Suprapubic skin (tissue), 4 donors: ENCODE measurements at regions not wholly inside any gene's neighbourhood (a gene's known extent, or its start where the extent isn't known, plus 50 kb on each side); places are given as distances from the start of the nearest gene placed in this dataset.
"Not testable (repeated sequence)": the region's sequence is repeated elsewhere in the genome, so short reads cannot be mapped to it uniquely, and the experiment has no call there.

Experiments
- DNase-seq, 2 donors: peaks; one replicate each; pipeline ENCODE4 v3.0.0-alpha.2; 2019; ENCODE audit warnings: low spot score in 2 of 2
- H3K27ac ChIP-seq: fragments of 200-600 bp; sonication (generic); one replicate; pipeline ENCODE4 v1.5.1; 2019
- H3K27me3 ChIP-seq: fragments of 200-600 bp; sonication (generic); one replicate; pipeline ENCODE4 v1.5.1; 2019
- H3K36me3 ChIP-seq: fragments of 200-600 bp; sonication (generic); one replicate; pipeline ENCODE4 v1.5.1; 2019
- H3K4me1 ChIP-seq: fragments of 200-600 bp; sonication (generic); one replicate; pipeline ENCODE4 v1.5.1; 2019
- H3K4me3 ChIP-seq: fragments of 200-600 bp; sonication (generic); one replicate; pipeline ENCODE4 v1.5.1; 2019; ENCODE audit warnings: mild to moderate bottlenecking
- H3K9me3 ChIP-seq: fragments of 200-600 bp; sonication (generic); one replicate; pipeline ENCODE4 v1.5.1; 2019
- EP300 ChIP-seq: sonication (generic); formaldehyde crosslinking; IDR thresholded peaks from one replicate; pipeline ENCODE4 v1.6.1; 2017; ENCODE audit warnings: antibody characterized with exemption
- POLR2A ChIP-seq, 2 donors: fragments of 450-650 bp; IDR thresholded peaks; one replicate each; pipeline ENCODE4 v1.6.1; 2017; ENCODE audit warnings: antibody characterized with exemption in 2 of 2, mild to moderate bottlenecking in 2 of 2, moderate library complexity in 2 of 2
- POLR2AphosphoS5 ChIP-seq, 3 donors: sonication (generic); formaldehyde crosslinking; IDR thresholded peaks; one replicate each; pipeline ENCODE4 v1.6.1; 2017; ENCODE audit warnings: antibody characterized with exemption in 3 of 3
- WGBS: methylation state at CpG from one replicate; pipeline ENCODE4 v1.1.5; 2018; 5-methylcytosine and 5-hydroxymethylcytosine counted together
- TF ChIP-seq, protein P1 (sequence below), 2 donors: fragments of 200-600 bp in 1 of 2; fragments of 450-650 bp in 1 of 2; sonication (generic) in 1 of 2; IDR thresholded peaks; one replicate each; pipeline ENCODE4 v1.5.1; 2016 to 2019; ENCODE audit warnings: antibody characterized with exemption in 2 of 2, mild to moderate bottlenecking in 1 of 2, moderate library complexity in 1 of 2

DNA sequence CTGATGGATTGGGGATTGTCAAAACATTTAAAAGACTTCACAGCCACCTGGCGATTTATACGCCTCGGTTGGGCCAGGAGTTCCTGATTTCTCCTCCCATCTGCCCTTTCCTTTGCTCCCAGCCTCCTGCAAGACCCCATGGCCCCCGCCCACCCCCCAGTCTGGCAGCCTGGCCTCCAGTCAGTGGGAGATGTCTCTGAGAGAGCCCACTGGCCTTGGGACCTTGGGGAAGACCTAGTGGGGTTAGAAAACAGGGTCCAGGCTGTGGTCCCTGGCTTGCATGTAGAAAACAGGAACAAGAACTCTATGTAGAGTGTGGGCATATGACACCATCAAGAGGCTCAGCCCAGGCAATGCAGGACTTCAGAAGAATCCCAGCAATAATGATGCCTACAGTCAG lies 209.4 kb upstream of the C16orf82 start:
- H3K9me3 ChIP-seq = peaks cover 10% of the 10 kb centered on the region
- TF ChIP-seq POLR2AphosphoS5 (IDR thresholded peaks at IDR 0.05) (no peak), EP300 (no peak), POLR2A (IDR thresholded peaks at IDR 0.05) (no peak)
- TF ChIP-seq, protein P1, sequence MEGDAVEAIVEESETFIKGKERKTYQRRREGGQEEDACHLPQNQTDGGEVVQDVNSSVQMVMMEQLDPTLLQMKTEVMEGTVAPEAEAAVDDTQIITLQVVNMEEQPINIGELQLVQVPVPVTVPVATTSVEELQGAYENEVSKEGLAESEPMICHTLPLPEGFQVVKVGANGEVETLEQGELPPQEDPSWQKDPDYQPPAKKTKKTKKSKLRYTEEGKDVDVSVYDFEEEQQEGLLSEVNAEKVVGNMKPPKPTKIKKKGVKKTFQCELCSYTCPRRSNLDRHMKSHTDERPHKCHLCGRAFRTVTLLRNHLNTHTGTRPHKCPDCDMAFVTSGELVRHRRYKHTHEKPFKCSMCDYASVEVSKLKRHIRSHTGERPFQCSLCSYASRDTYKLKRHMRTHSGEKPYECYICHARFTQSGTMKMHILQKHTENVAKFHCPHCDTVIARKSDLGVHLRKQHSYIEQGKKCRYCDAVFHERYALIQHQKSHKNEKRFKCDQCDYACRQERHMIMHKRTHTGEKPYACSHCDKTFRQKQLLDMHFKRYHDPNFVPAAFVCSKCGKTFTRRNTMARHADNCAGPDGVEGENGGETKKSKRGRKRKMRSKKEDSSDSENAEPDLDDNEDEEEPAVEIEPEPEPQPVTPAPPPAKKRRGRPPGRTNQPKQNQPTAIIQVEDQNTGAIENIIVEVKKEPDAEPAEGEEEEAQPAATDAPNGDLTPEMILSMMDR (IDR thresholded peaks at IDR 0.05) = no peak

DNA sequence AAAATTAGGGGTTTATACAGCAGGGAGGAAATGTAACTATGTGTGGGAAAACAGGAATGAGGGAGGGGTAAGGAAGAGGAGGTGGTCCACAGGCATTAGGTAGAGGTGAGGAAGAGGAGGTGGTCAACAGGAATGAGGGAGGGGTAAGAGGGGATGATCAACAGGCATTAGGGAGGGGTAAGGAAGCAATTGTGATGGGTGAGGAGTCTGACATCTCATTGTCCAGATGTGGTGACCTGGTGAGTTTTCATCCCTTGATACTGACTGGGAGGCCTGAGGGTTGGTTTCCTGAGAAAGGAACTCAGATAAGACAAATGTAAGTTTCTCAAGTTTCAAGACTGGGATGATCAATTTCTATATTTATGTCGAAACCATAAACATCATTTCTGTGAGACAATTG lies 206.2 kb upstream of the C16orf82 start:
- no peak for DNase-seq
- peaks cover 10% of the 10 kb centered on the region for H3K9me3 ChIP-seq
- TF ChIP-seq, protein P1 (IDR thresholded peaks at IDR 0.05) = no peak
- no peak for TF ChIP-seq EP300
- H3K4me3 ChIP-seq = no peak overlapping the region
- H3K27ac ChIP-seq = no peak overlapping the region
- no peaks in the 10 kb centered on the region for H3K4me1 ChIP-seq
- H3K36me3 ChIP-seq = no peaks in the 10 kb centered on the region
- H3K27me3 ChIP-seq = no peaks in the 10 kb centered on the region
- 83% methylated on average over 1 of the region's 1 CpG for WGBS

More for the DNA sequence above, 209.4 kb upstream of the C16orf82 start:
- no peak overlapping the region for H3K4me3 ChIP-seq
- no peaks in the 10 kb centered on the region for H3K4me1 ChIP-seq
- WGBS = 73% methylated on average over 4 of the region's 4 CpGs
- no peaks in the 10 kb centered on the region for H3K36me3 ChIP-seq
- H3K27me3 ChIP-seq = no peaks in the 10 kb centered on the region
- DNase-seq = no peak
- no peak overlapping the region for H3K27ac ChIP-seq

DNA sequence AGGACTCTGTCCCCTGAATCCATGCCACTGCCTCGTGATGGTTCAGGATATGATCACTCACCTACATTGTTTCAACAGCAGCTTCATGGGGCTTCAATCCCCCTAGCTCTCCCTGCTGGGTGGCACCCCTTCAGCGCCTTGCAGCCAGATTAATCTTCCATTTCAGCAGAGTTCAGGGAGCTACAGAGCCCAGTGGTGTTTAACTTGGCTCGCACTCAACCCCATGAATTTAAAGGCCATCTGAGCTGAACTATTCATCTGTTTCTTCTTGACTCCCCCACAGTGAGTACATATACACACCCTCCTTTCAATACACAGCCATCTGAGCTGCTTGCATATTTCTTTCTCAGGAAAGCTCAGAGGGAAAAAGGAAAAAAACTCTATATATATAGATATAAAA lies 202.8 kb upstream of the C16orf82 start:
- Histone ChIP-seq H3K27me3 (no peaks in the 10 kb centered on the region), H3K4me3 (no peak overlapping the region), H3K36me3 (no peaks in the 10 kb centered on the region), H3K4me1 (no peaks in the 10 kb centered on the region), H3K9me3 (peaks cover 10% of the 10 kb centered on the region), H3K27ac (no peak overlapping the region)
- WGBS = 75% methylated on average over 3 of the region's 3 CpGs
- DNase-seq = no peak
- TF ChIP-seq EP300 = no peak
- TF ChIP-seq, protein P1 (IDR thresholded peaks at IDR 0.05) = no peak
- TF ChIP-seq POLR2A (IDR thresholded peaks at IDR 0.05) = no peak
- TF ChIP-seq POLR2AphosphoS5 (IDR thresholded peaks at IDR 0.05) = no peak

DNA sequence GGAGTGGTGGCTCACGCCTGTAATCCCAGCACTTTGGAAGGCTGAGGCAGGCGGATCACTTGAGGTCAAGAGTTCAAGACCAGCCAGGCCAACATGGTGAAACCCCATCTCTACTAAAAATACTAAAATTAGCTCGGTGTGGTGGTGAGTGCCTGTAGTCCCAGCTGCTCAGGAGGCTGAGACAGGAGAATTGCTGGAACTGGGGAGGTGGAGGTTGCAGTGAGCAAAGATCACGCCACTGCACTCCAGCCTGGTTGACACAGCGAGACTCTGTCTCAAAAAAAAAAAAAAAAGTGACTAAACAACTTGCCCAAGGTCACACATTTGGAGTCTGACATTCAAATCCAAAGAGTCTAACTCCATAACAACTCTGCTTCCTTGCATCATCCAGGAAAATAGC lies 192.4 kb upstream of the C16orf82 start:
- not testable (repeated sequence) for H3K4me3 ChIP-seq, H3K27ac ChIP-seq, H3K36me3 ChIP-seq, H3K27me3 ChIP-seq, H3K4me1 ChIP-seq, DNase-seq, H3K9me3 ChIP-seq
- WGBS = 81% methylated on average over 5 of the region's 5 CpGs

DNA sequence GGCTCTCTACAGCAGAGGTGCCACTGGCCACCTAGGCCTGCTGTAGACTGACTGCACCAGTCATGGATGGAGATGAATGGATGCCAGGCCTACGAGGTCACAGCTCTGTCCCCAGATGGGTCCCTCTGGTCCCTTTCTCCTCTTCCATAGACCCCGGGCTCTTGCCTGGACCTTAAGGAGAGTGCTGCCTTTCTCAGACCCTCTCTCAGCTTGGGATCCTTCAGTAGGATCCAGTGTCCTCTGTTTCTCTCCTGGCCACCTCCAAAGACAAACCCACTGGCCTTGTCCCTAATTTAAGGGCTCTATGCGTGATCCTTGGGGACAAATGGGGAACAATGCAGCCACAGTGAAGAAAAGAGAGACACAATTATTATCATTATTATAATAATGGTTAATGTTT lies 189.3 kb upstream of the C16orf82 start:
- no peak for TF ChIP-seq EP300
- TF ChIP-seq POLR2A (IDR thresholded peaks at IDR 0.05) = no peak
- TF ChIP-seq, protein P1 (IDR thresholded peaks at IDR 0.05) = no peak
- no peak for TF ChIP-seq POLR2AphosphoS5 (IDR thresholded peaks at IDR 0.05)
- DNase-seq = no peak
- H3K36me3 ChIP-seq = no peaks in the 10 kb centered on the region
- H3K4me1 ChIP-seq = no peaks in the 10 kb centered on the region
- H3K9me3 ChIP-seq = no peaks in the 10 kb centered on the region
- no peak overlapping the region for H3K27ac ChIP-seq
- 97% methylated on average over 3 of the region's 3 CpGs for WGBS
- H3K27me3 ChIP-seq = no peaks in the 10 kb centered on the region
- H3K4me3 ChIP-seq = no peak overlapping the region

DNA sequence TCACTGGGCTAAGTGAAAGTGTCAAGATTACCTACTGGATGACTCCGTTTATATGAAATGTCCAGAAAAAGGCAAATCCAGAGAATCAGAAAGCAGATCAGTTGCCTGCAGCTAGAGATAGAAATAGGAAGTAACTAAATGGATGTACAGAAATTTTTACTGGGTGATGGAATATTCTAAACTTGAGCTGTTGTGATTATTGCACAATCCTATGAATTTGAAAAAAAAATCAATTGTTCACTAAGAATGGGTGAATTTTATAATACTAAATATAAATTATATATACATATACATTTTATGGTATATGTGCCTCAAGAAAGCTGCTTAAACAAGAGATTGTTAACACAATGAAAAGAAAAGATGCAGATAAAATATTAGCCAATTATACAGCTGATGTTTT lies 181.1 kb upstream of the C16orf82 start:
- H3K4me3 ChIP-seq = no peak overlapping the region
- H3K27ac ChIP-seq = no peak overlapping the region
- no peaks in the 10 kb centered on the region for H3K36me3 ChIP-seq
- WGBS = 93% methylated on average over 1 of the region's 1 CpG
- TF ChIP-seq, protein P1 (IDR thresholded peaks at IDR 0.05) = no peak
- TF ChIP-seq POLR2A (IDR thresholded peaks at IDR 0.05) (no peak), POLR2AphosphoS5 (IDR thresholded peaks at IDR 0.05) (no peak), EP300 (no peak)
- H3K4me1 ChIP-seq = no peaks in the 10 kb centered on the region
- H3K27me3 ChIP-seq = no peaks in the 10 kb centered on the region
- no peaks in the 10 kb centered on the region for H3K9me3 ChIP-seq
- DNase-seq = no peak
